Lung (tissue), 11 donors: ENCODE measurements at regions not wholly inside any gene's neighbourhood (a gene's known extent, or its start where the extent isn't known, plus 50 kb on each side); places are given as distances from the start of the nearest gene placed in this dataset.

Experiments used
- ATAC-seq: fragments of 200-7000 bp; cut with Tn5 transposase; one replicate; pipeline ENCODE4 v1.9.1; 2020; ENCODE audit warnings: moderate number of reproducible peaks; ENCODE audit not compliant: insufficient read depth, low FRiP score
- DNase-seq, 3 donors: peaks; one replicate each; pipeline ENCODE4 v3.0.0-alpha.2; 2013 to 2017
- H3K27ac ChIP-seq, 2 donors: one replicate each; pipeline ENCODE4 v1.5.1; 2013; ENCODE audit warnings: mild to moderate bottlenecking in 2 of 2, moderate library complexity in 2 of 2, control low read depth in 1 of 2, inconsistent platforms in 1 of 2, low read depth in 1 of 2, low read length in 1 of 2
- H3K27me3 ChIP-seq, 3 donors: one replicate each; pipeline ENCODE4 v1.5.1; 2013; ENCODE audit warnings: low read length in 2 of 3; ENCODE audit not compliant: control insufficient read depth in 3 of 3, insufficient read depth in 3 of 3
- H3K36me3 ChIP-seq, 4 donors: one replicate each; pipeline ENCODE4 v1.5.1; 2013; ENCODE audit warnings: low read length in 4 of 4, mild to moderate bottlenecking in 1 of 4, moderate library complexity in 1 of 4; ENCODE audit not compliant: control insufficient read depth in 4 of 4, insufficient read depth in 4 of 4
- H3K4me1 ChIP-seq, 5 donors: one replicate each; pipeline ENCODE4 v1.5.1; 2013; ENCODE audit warnings: low read length in 5 of 5, mild to moderate bottlenecking in 2 of 5, moderate library complexity in 1 of 5; ENCODE audit not compliant: control insufficient read depth in 5 of 5, insufficient read depth in 5 of 5
- H3K4me3 ChIP-seq: one replicate; pipeline ENCODE4 v1.5.1; 2013; ENCODE audit warnings: mild to moderate bottlenecking, control low read depth, moderate library complexity
- H3K9ac ChIP-seq, 2 donors: one replicate each; pipeline ENCODE4 v1.5.1; 2013; ENCODE audit warnings: low read length in 2 of 2, control low read depth in 1 of 2; ENCODE audit not compliant: insufficient read depth in 1 of 2
- H3K9me3 ChIP-seq, 4 donors: one replicate each; pipeline ENCODE4 v1.5.1; 2013; ENCODE audit warnings: low read length in 3 of 4, mild to moderate bottlenecking in 1 of 4, moderate library complexity in 1 of 4; ENCODE audit not compliant: control insufficient read depth in 4 of 4, insufficient read depth in 3 of 4
- WGBS, 2 donors: extraction: QIAGEN DNeasy Blood & Tissue Kit; methylation state at CpG; one replicate each; pipeline ENCODE4 v1.1.7; 2013; 5-methylcytosine and 5-hydroxymethylcytosine counted together
- TF ChIP-seq, protein P1 (sequence below): IDR thresholded peaks from 2 replicates; pipeline ENCODE4 v1.5.1; 2012; ENCODE audit warnings: mild to moderate bottlenecking; ENCODE audit errors: control extremely low read depth, extremely low read depth
- donor health status: control.
- donor health status: control.
- donor health status: Bipolar disorder and iron deficiency.
- donor health status: healthy.
- donor health status: DM: yes; HTN: yes; CAD: no.

DNA sequence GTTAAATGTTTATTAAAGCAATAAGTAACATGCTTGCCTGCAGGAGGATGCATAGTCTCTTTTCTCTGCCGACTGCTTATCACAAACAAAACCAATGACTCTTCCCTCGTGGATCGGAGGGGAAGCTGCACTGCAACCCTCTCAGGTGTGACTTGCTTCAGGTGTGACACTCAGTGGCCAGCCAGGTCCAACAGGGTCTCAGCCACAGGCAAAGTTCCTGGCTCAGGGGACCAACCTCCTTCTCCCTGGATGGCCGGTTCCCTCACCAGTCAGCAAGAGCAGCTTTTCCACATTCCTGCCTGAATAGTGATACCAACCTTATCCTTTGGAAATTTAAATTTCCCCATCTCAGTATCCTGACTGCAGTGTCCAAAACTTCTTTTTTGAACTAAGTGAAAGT, 383.5 kb downstream of the CMPK2 start:
- Histone ChIP-seq H3K36me3 (no peaks in the 10 kb centered on the region), H3K9me3 (peaks cover 0 to 4% (median 2%) of the 10 kb centered on the region in 4 donors), H3K4me1 (no peaks in the 10 kb centered on the region), H3K27me3 (no peaks in the 10 kb centered on the region), H3K9ac (no peak overlapping the region), H3K27ac (no peak overlapping the region), H3K4me3 (no peak overlapping the region)
- TF ChIP-seq, protein P1, sequence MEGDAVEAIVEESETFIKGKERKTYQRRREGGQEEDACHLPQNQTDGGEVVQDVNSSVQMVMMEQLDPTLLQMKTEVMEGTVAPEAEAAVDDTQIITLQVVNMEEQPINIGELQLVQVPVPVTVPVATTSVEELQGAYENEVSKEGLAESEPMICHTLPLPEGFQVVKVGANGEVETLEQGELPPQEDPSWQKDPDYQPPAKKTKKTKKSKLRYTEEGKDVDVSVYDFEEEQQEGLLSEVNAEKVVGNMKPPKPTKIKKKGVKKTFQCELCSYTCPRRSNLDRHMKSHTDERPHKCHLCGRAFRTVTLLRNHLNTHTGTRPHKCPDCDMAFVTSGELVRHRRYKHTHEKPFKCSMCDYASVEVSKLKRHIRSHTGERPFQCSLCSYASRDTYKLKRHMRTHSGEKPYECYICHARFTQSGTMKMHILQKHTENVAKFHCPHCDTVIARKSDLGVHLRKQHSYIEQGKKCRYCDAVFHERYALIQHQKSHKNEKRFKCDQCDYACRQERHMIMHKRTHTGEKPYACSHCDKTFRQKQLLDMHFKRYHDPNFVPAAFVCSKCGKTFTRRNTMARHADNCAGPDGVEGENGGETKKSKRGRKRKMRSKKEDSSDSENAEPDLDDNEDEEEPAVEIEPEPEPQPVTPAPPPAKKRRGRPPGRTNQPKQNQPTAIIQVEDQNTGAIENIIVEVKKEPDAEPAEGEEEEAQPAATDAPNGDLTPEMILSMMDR: no peak
- ATAC-seq: no peak
- DNase-seq: no peak
- 73 to 75% methylated on average over 4 of the region's 4 CpGs for WGBS, 2 donors

DNA sequence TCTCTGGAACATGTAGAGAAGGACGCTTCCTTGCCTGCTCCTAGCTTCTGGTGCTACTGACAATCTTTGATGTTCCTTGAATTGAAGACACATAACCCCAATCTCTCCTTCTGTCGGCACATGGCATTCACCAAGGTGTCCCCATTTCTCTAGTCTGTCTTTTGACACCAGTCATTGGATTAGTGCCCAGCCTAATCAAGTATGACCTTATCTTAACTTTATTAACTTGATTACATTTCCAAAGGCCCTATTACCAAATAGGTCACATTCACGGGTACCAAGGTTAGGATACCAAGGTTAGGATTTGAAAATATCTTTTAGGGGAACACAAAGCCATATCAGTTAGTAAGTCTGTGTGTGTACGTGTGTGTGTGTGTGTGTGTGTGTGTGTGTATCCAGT, 377.9 kb downstream of the CMPK2 start:
- Histone ChIP-seq H3K9me3 (peaks cover 0 to 3% (median 0%) of the 10 kb centered on the region in 4 donors), H3K36me3 (no peaks in the 10 kb centered on the region), H3K4me1 (no peaks in the 10 kb centered on the region), H3K4me3 (no peak overlapping the region), H3K27ac (no peak overlapping the region), H3K27me3 (no peaks in the 10 kb centered on the region), H3K9ac (no peak overlapping the region)
- DNase-seq: no peak
- no peak for ATAC-seq
- TF ChIP-seq, protein P1: no peak
- 60 to 69% methylated on average over 4 of the region's 4 CpGs for WGBS, 2 donors

DNA sequence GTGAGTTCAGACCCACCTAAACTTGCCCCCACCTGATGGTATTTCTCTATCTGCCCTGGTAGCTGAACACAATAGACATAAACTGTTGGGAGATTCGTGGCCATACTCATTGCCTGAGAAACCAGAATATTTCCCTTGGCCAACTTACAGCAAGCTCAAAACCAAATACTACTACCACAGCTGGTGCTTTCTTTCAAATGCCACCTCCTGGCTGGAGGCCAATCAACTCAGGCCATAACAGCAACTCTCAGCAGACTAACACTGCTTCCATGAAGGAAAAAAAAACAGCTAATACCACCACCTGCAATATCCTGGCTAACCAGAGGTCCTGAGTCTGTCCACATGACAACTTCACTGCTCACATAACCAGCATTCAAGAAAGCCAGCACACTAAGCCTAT, 373.1 kb downstream of the CMPK2 start:
- TF ChIP-seq, protein P1: no peak
- Histone ChIP-seq H3K9ac (no peak overlapping the region), H3K27ac (no peak overlapping the region), H3K36me3 (no peaks in the 10 kb centered on the region), H3K9me3 (peaks cover 0 to 5% (median 0%) of the 10 kb centered on the region in 4 donors), H3K27me3 (no peaks in the 10 kb centered on the region), H3K4me3 (no peak overlapping the region), H3K4me1 (no peaks in the 10 kb centered on the region)
- ATAC-seq (no peak), DNase-seq (peak in 1 of 3 donors; percentile 22)
- WGBS, 2 donors: 70 to 78% methylated on average over 1 of the region's 1 CpG

DNA sequence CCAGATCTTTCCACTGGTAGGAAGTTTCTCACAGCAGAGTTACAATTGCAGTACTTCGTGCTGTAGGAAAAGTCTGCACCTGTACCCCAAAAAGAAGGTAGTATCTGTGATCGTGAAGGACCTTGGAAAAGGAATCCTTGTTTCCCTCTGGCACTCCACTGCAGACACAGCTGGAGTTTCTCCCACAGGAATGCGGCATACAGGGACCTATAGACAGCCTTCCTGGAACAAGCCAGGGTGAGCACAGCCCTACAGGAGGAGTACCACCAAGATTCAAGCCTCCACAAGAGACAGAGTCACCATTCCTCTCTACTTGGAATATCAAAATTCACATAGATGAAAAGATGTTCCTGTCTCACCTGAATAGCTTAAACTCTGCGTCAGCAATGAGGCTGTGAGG, 372.4 kb downstream of the CMPK2 start:
- TF ChIP-seq, protein P1: no peak
- no peak overlapping the region for H3K27ac ChIP-seq
- H3K36me3 ChIP-seq: no peaks in the 10 kb centered on the region
- DNase-seq: no peak
- 80 to 94% methylated on average over 4 of the region's 4 CpGs for WGBS, 2 donors
- H3K9ac ChIP-seq: no peak overlapping the region
- H3K4me1 ChIP-seq: no peaks in the 10 kb centered on the region
- ATAC-seq: no peak
- no peaks in the 10 kb centered on the region for H3K27me3 ChIP-seq
- no peak overlapping the region for H3K4me3 ChIP-seq
- peaks cover 0 to 5% (median 0%) of the 10 kb centered on the region in 4 donors for H3K9me3 ChIP-seq
